WTC11 (cell line): ENCODE measurements at regions not wholly inside any gene's neighbourhood (a gene's known extent, or its start where the extent isn't known, plus 50 kb on each side); places are given as distances from the start of the nearest gene placed in this dataset.

Experiments used
- ATAC-seq: fragments of 200-7000 bp; cut with Tn5 transposase; 2 replicates; pipeline ENCODE4 v1.10.0; 2021; ENCODE audit warnings: mild to moderate bottlenecking, moderate library complexity
- CTCF ChIA-PET: fragments of 300-600 bp; sonication (Branson Sonifier 250); formaldehyde crosslinking; loops from one replicate; lab custom pipeline; 2021; ENCODE audit warnings: antibody characterized with exemption; lab: Charles Lee
- POLR2A ChIA-PET: fragments of 350-600 bp; sonication (Branson Sonifier 250); formaldehyde crosslinking; loops from one replicate; lab custom pipeline; 2021; ENCODE audit warnings: antibody characterized with exemption; lab: Charles Lee
- DNase-seq: peaks from one replicate; pipeline ENCODE4 v3.0.0; 2021; ENCODE audit warnings: low spot score
- H3K27ac Mint-ChIP-seq: 2 replicates; pipeline ENCODE4 v1.8.0; 2021; ENCODE audit warnings: mixed read lengths
- H3K27me3 Mint-ChIP-seq: 2 replicates; pipeline ENCODE4 v1.8.0; 2021; ENCODE audit warnings: low read depth, mild to moderate bottlenecking, moderate library complexity, mixed read lengths
- H3K36me3 Mint-ChIP-seq: 2 replicates; pipeline ENCODE4 v1.8.0; 2021; ENCODE audit warnings: mixed read lengths
- H3K4me1 Mint-ChIP-seq: 2 replicates; pipeline ENCODE4 v1.8.0; 2022; ENCODE audit warnings: mixed read lengths
- H3K4me3 Mint-ChIP-seq: 2 replicates; pipeline ENCODE4 v1.8.0; 2021; ENCODE audit warnings: mild to moderate bottlenecking, moderate library complexity, mixed read lengths
- H3K9me3 Mint-ChIP-seq: 2 replicates; pipeline ENCODE4 v1.8.0; 2021; ENCODE audit warnings: mixed read lengths
- AR ChIP-seq: fragments of 250-450 bp; sonication (Bioruptor Pico); IDR thresholded peaks from 2 replicates; pipeline ENCODE4 v1.9.0; 2021; ENCODE audit warnings: mild to moderate bottlenecking
- ATF3 ChIP-seq: sonication (generic); formaldehyde crosslinking; conservative IDR thresholded peaks from 2 replicates; pipeline ENCODE4 v1.8.1; 2022; ENCODE audit warnings: mild to moderate bottlenecking, missing genetic modification reagents
- FOXJ3 ChIP-seq: sonication (generic); formaldehyde crosslinking; IDR thresholded peaks from 2 replicates; pipeline ENCODE4 v1.9.0; 2021; ENCODE audit warnings: missing genetic modification reagents, mild to moderate bottlenecking, borderline replicate concordance
- FOXP1 ChIP-seq: sonication (generic); formaldehyde crosslinking; IDR thresholded peaks from 2 replicates; pipeline ENCODE4 v1.8.0; 2022; ENCODE audit warnings: missing genetic modification reagents, mild to moderate bottlenecking, moderate library complexity, borderline replicate concordance
- GABPB1 ChIP-seq: sonication (generic); formaldehyde crosslinking; IDR thresholded peaks from 2 replicates; pipeline ENCODE4 v1.8.1; 2023; ENCODE audit warnings: mild to moderate bottlenecking, missing genetic modification reagents
- GRHL2 ChIP-seq: fragments of 250-450 bp; sonication (Bioruptor Pico); IDR thresholded peaks from 2 replicates; pipeline ENCODE4 v1.8.0; 2022; ENCODE audit warnings: mild to moderate bottlenecking, moderate library complexity; ENCODE audit not compliant: insufficient replicate concordance, severe bottlenecking
- HMGA2 ChIP-seq: fragments of 250-450 bp; sonication (Bioruptor Pico); IDR thresholded peaks from 2 replicates; pipeline ENCODE4 v1.4.0; 2021; ENCODE audit warnings: mild to moderate bottlenecking, moderate library complexity
- KAT7 ChIP-seq: sonication (generic); formaldehyde crosslinking; IDR thresholded peaks from 2 replicates; pipeline ENCODE4 v1.8.1; 2023; ENCODE audit warnings: missing genetic modification reagents, mild to moderate bottlenecking, borderline replicate concordance
- MAX ChIP-seq: sonication (generic); formaldehyde crosslinking; IDR thresholded peaks from 2 replicates; pipeline ENCODE4 v1.8.0; 2022; ENCODE audit warnings: mild to moderate bottlenecking, missing genetic modification reagents
- NR2C2 ChIP-seq: sonication (generic); formaldehyde crosslinking; IDR thresholded peaks from 2 replicates; pipeline ENCODE4 v1.8.0; 2022; ENCODE audit warnings: mild to moderate bottlenecking, missing genetic modification reagents
- PRDM15 ChIP-seq: sonication (generic); formaldehyde crosslinking; IDR thresholded peaks from 2 replicates; pipeline ENCODE4 v1.8.0; 2022; ENCODE audit warnings: missing genetic modification reagents
- PREB ChIP-seq: sonication (generic); formaldehyde crosslinking; IDR thresholded peaks from 2 replicates; pipeline ENCODE4 v1.8.1; 2022; ENCODE audit warnings: mild to moderate bottlenecking, missing genetic modification reagents, moderate library complexity, borderline replicate concordance
- PRRX2 ChIP-seq: fragments of 250-450 bp; sonication (Bioruptor Pico); IDR thresholded peaks from 2 replicates; pipeline ENCODE4 v1.8.0; 2021; ENCODE audit warnings: mild to moderate bottlenecking
- TEAD1 ChIP-seq: sonication (generic); formaldehyde crosslinking; IDR thresholded peaks from 2 replicates; pipeline ENCODE4 v1.8.0; 2022; ENCODE audit warnings: mild to moderate bottlenecking, missing genetic modification reagents
- TP53 ChIP-seq: sonication (generic); formaldehyde crosslinking; IDR thresholded peaks from 2 replicates; pipeline ENCODE4 v1.8.1; 2023; ENCODE audit warnings: mild to moderate bottlenecking, missing genetic modification reagents
- ZBTB43 ChIP-seq: sonication (generic); formaldehyde crosslinking; IDR thresholded peaks from 2 replicates; pipeline ENCODE4 v1.8.1; 2023; ENCODE audit warnings: mild to moderate bottlenecking, missing genetic modification reagents
- ZMAT4 ChIP-seq: fragments of 250-450 bp; sonication (Bioruptor Pico); IDR thresholded peaks from 2 replicates; pipeline ENCODE4 v1.9.0; 2021; ENCODE audit warnings: mild to moderate bottlenecking
- ZNF396 ChIP-seq: fragments of 250-450 bp; sonication (Bioruptor Pico); IDR thresholded peaks from 2 replicates; pipeline ENCODE4 v1.8.0; 2021; ENCODE audit warnings: mild to moderate bottlenecking, moderate library complexity, borderline replicate concordance
- ZNF512 ChIP-seq: sonication (generic); formaldehyde crosslinking; IDR thresholded peaks from 2 replicates; pipeline ENCODE4 v1.8.1; 2022; ENCODE audit warnings: missing genetic modification reagents, borderline replicate concordance
- ZNF671 ChIP-seq: fragments of 250-450 bp; sonication (Bioruptor Pico); IDR thresholded peaks from 2 replicates; pipeline ENCODE4 v1.8.0; 2021; ENCODE audit warnings: mild to moderate bottlenecking

- CTCF ChIA-PET, result no interaction called here
These were observed 1490.6 kb upstream of the CDH6 start for GRCh38 chr5:29702875-29703274.

GRCh38 chr5:29701600-29701999 is 1491.9 kb upstream of the CDH6 start:
- ChIA-PET POLR2A (no interaction called here), CTCF (no interaction called here)
- no peak for ATAC-seq
- no peak for DNase-seq
- H3K36me3 Mint-ChIP-seq, result peaks cover 3% of the 10 kb centered on the region; the same call in 1 of the 2 replicates
- H3K27me3 Mint-ChIP-seq, result no peaks in the 10 kb centered on the region
- peaks cover 25% of the 10 kb centered on the region; the same call in 1 of the 2 replicates for H3K9me3 Mint-ChIP-seq
- no peak overlapping the region for H3K4me3 Mint-ChIP-seq
- H3K4me1 Mint-ChIP-seq, result peaks cover 2% of the 10 kb centered on the region; the same call in 1 of the 2 replicates
- H3K27ac Mint-ChIP-seq, result no peak overlapping the region
- TF ChIP-seq FOXP1 (CRISPR knock-in tag) (no peak), PREB (CRISPR knock-in tag) (no peak), NR2C2 (CRISPR knock-in tag) (no peak), AR (CRISPR knock-in tag) (no peak), PRDM15 (CRISPR knock-in tag) (no peak), HMGA2 (CRISPR knock-in tag) (no peak), PRRX2 (no peak)

More at GRCh38 chr5:29702875-29703274, 1490.6 kb upstream of the CDH6 start:
- DNase-seq (no peak), ATAC-seq (no peak)
- TF ChIP-seq TEAD1 (CRISPR knock-in tag) (no peak), ZMAT4 (CRISPR knock-in tag) (no peak), HMGA2 (CRISPR knock-in tag) (no peak), MAX (CRISPR knock-in tag) (no peak), FOXJ3 (CRISPR knock-in tag) (no peak), ZNF671 (CRISPR knock-in tag) (no peak), TP53 (no peak), ZNF396 (CRISPR knock-in tag) (no peak), ATF3 (CRISPR knock-in tag) (no peak), ZBTB43 (no peak), GABPB1 (no peak), GRHL2 (CRISPR knock-in tag) (no peak), PREB (CRISPR knock-in tag) (no peak), ZNF512 (CRISPR knock-in tag) (no peak), KAT7 (CRISPR knock-in tag) (no peak)
- POLR2A ChIA-PET, result no interaction called here
- no peak overlapping the region for H3K27ac Mint-ChIP-seq
- no peaks in the 10 kb centered on the region for H3K4me1 Mint-ChIP-seq
- no peak overlapping the region for H3K4me3 Mint-ChIP-seq
- H3K9me3 Mint-ChIP-seq, result peaks cover 27% of the 10 kb centered on the region; the same call in 1 of the 2 replicates
- H3K27me3 Mint-ChIP-seq, result no peaks in the 10 kb centered on the region
- peaks cover 3% of the 10 kb centered on the region; the same call in 1 of the 2 replicates for H3K36me3 Mint-ChIP-seq
